ENCODE measurements at regions not wholly inside any gene's neighbourhood (a gene's known extent, or its start where the extent isn't known, plus 50 kb on each side); places are given as distances from the start of the nearest gene placed in this dataset.
"Not testable (repeated sequence)": the region's sequence is repeated elsewhere in the genome, so short reads cannot be mapped to it uniquely, and the experiment has no call there.

GRCh38 chr10:8128511-8128910, 74.0 kb downstream of the GATA3 start:
- DNase-seq, result no peak

- no peak for DNase-seq
Observed at GRCh38 chr10:8129438-8129837, 75.0 kb downstream of the GATA3 start.

- no peak for DNase-seq
Observed at GRCh38 chr10:8130973-8131911, 76.8 kb downstream of the GATA3 start.

- no peak for DNase-seq
Observed at GRCh38 chr10:8133146-8133545, 78.7 kb downstream of the GATA3 start.

- no peak for DNase-seq
Observed at GRCh38 chr10:8136736-8137135, 82.2 kb downstream of the GATA3 start.

GRCh38 chr10:8137272-8137681, 82.8 kb downstream of the GATA3 start:
- no peak for DNase-seq

- no peak for DNase-seq
Observed at GRCh38 chr10:8137726-8138125, 83.2 kb downstream of the GATA3 start.

- DNase-seq, result no peak
Observed at GRCh38 chr10:8138471-8138870, 84.0 kb downstream of the GATA3 start.

GRCh38 chr10:8144496-8144895, 90.0 kb downstream of the GATA3 start:
- DNase-seq, result no peak

- no peak for DNase-seq
Observed at GRCh38 chr10:8146650-8147049, 92.2 kb downstream of the GATA3 start.

- DNase-seq, result no peak
Observed at GRCh38 chr10:8149991-8150390, 95.5 kb downstream of the GATA3 start.

GRCh38 chr10:8150401-8150905, 96.0 kb downstream of the GATA3 start:
- no peak for DNase-seq

- no peak for DNase-seq
Observed at GRCh38 chr10:8151086-8151485, 96.6 kb downstream of the GATA3 start.

GRCh38 chr10:8156918-8157317, 102.4 kb downstream of the GATA3 start:
- no peak for DNase-seq

- no peak for DNase-seq
Observed at GRCh38 chr10:8158193-8159071, 103.9 kb downstream of the GATA3 start.

GRCh38 chr10:8159341-8160165, 105.1 kb downstream of the GATA3 start:
- DNase-seq, result no peak

- DNase-seq, result no peak
Observed at GRCh38 chr10:8163824-8164223, 109.3 kb downstream of the GATA3 start.

- DNase-seq, result not testable (repeated sequence)
Observed at GRCh38 chr10:8164640-8165039, 110.2 kb downstream of the GATA3 start.

GRCh38 chr10:8168836-8169235, 114.3 kb downstream of the GATA3 start:
- DNase-seq, result no peak

- no peak for DNase-seq
Observed at GRCh38 chr10:8171008-8171407, 116.5 kb downstream of the GATA3 start.

GRCh38 chr10:8172604-8173003, 118.1 kb downstream of the GATA3 start:
- no peak for DNase-seq

All from muscle of arm (tissue), 1 donor.